NCI-H1930 (cell line): ENCODE measurements at regions not wholly inside any gene's neighbourhood (a gene's known extent, or its start where the extent isn't known, plus 50 kb on each side); places are given as distances from the start of the nearest gene placed in this dataset.

ENCODE experiments used
- DNase-seq, 2 experiments: peaks; one replicate each; lab custom pipeline; 2025; lab: John Stamatoyannopoulos, UW

GRCh38 chr15:29874977-29875376 is 52.7 kb upstream of the TJP1 start:
- no peak for DNase-seq

- no peak for DNase-seq
Measured at GRCh38 chr15:29873947-29874411, 51.7 kb upstream of the TJP1 start.

- no peak for DNase-seq
Measured at GRCh38 chr15:29873264-29873663, 51.0 kb upstream of the TJP1 start.

GRCh38 chr15:29872716-29873115 is 50.4 kb upstream of the TJP1 start:
- no peak for DNase-seq
